ENCODE measurements at regions not wholly inside any gene's neighbourhood (a gene's known extent, or its start where the extent isn't known, plus 50 kb on each side); places are given as distances from the start of the nearest gene placed in this dataset.

- no peak for DNase-seq (ENCODE audit: low read depth, low spot score)
- TF ChIP-seq CTCF (IDR thresholded peaks at IDR 0.05; ENCODE audit: insufficient read depth, low read length, missing control alignments), result no peak
- CTCF ChIA-PET, result no interaction called here
- POLR2A ChIA-PET, result no interaction called here
- no peak overlapping the region for H3K4me3 ChIP-seq (ENCODE audit: low read depth, low read length)
These were observed 208.4 kb upstream of the MARCKS start for GRCh38 chr6:113648698-113649097.

GRCh38 chr6:113649276-113649675 is 207.9 kb upstream of the MARCKS start:
- CTCF ChIA-PET, result no interaction called here
- no peak for TF ChIP-seq CTCF (IDR thresholded peaks at IDR 0.05; ENCODE audit: insufficient read depth, low read length, missing control alignments)
- H3K4me3 ChIP-seq (ENCODE audit: low read depth, low read length), result no peak overlapping the region
- POLR2A ChIA-PET, result no interaction called here
- DNase-seq (ENCODE audit: low read depth, low spot score), result no peak

- H3K4me3 ChIP-seq (ENCODE audit: low read depth, low read length), result no peak overlapping the region
- CTCF ChIA-PET, result no interaction called here
- DNase-seq (ENCODE audit: low read depth, low spot score), result no peak
- no peak for TF ChIP-seq CTCF (IDR thresholded peaks at IDR 0.05; ENCODE audit: insufficient read depth, low read length, missing control alignments)
- POLR2A ChIA-PET, result no interaction called here
These were observed 207.1 kb upstream of the MARCKS start for GRCh38 chr6:113649880-113650609.

GRCh38 chr6:113650610-113650979 is 206.6 kb upstream of the MARCKS start:
- no peak for TF ChIP-seq CTCF (IDR thresholded peaks at IDR 0.05; ENCODE audit: insufficient read depth, low read length, missing control alignments)
- no peak overlapping the region for H3K4me3 ChIP-seq (ENCODE audit: low read depth, low read length)
- POLR2A ChIA-PET, result no interaction called here
- DNase-seq (ENCODE audit: low read depth, low spot score), result no peak
- CTCF ChIA-PET, result no interaction called here

- no peak overlapping the region for H3K4me3 ChIP-seq (ENCODE audit: low read depth, low read length)
- DNase-seq (ENCODE audit: low read depth, low spot score), result no peak
- ChIA-PET CTCF (no interaction called here), POLR2A (no interaction called here)
- TF ChIP-seq CTCF (IDR thresholded peaks at IDR 0.05; ENCODE audit: insufficient read depth, low read length, missing control alignments), result no peak
These were observed 206.0 kb upstream of the MARCKS start for GRCh38 chr6:113651120-113651519.

GRCh38 chr6:113651920-113652319 is 205.2 kb upstream of the MARCKS start:
- ChIA-PET POLR2A (no interaction called here), CTCF (no interaction called here)
- no peak for TF ChIP-seq CTCF (IDR thresholded peaks at IDR 0.05; ENCODE audit: insufficient read depth, low read length, missing control alignments)
- DNase-seq (ENCODE audit: low read depth, low spot score), result no peak
- H3K4me3 ChIP-seq (ENCODE audit: low read depth, low read length), result no peak overlapping the region
